ENCODE measurements at regions not wholly inside any gene's neighbourhood (a gene's known extent, or its start where the extent isn't known, plus 50 kb on each side); places are given as distances from the start of the nearest gene placed in this dataset.

DNA sequence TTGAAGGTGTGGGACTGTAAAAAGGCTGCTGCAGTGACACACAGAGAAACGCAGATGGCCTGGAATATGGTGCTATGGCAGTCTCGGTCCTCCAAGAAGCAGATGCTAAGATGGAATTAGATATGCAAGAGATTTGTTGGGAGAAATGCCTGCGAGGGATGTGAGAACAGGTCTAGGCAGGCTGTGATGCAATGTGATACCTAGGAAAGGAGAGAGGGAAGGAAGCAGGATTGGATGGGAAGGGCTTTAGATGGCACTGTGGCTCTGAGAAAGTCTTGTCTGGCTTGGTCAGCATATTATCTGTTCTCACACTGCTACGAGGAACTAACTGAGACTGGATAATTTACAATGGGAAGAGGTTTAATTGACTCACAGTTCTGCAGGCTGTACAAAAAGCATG is 374.4 kb downstream of the BCAT1 start:
- Histone ChIP-seq H3K4me1 (ENCODE audit: insufficient read depth, low read length, severe bottlenecking) (no peaks in the 10 kb centered on the region), H3K36me3 (ENCODE audit: insufficient read depth, low read length) (no peaks in the 10 kb centered on the region), H4K20me1 (ENCODE audit: insufficient read depth, low read length) (no peaks in the 10 kb centered on the region), H3K9me2 (ENCODE audit: low read depth, low read length) (no peaks in the 10 kb centered on the region), H3K4me2 (ENCODE audit: low read length) (no peak overlapping the region), H3K27me3 (ENCODE audit: insufficient read depth, low read length) (no peaks in the 10 kb centered on the region), H3K9me3 (ENCODE audit: low read length) (no peaks in the 10 kb centered on the region), H3K79me2 (ENCODE audit: insufficient read depth, low read length) (no peaks in the 10 kb centered on the region), H3K27ac (ENCODE audit: low read depth, low read length, poor library complexity, severe bottlenecking) (no peak overlapping the region), H3K4me3 (ENCODE audit: low read depth, low read length, poor library complexity, severe bottlenecking) (no peak overlapping the region), H2AFZ (ENCODE audit: low read length) (no peak overlapping the region), H3K9ac (ENCODE audit: low read length) (no peak overlapping the region), H3F3A (ENCODE audit: insufficient read depth, low read length) (no peaks in the 10 kb centered on the region)
- TF ChIP-seq, protein P1, sequence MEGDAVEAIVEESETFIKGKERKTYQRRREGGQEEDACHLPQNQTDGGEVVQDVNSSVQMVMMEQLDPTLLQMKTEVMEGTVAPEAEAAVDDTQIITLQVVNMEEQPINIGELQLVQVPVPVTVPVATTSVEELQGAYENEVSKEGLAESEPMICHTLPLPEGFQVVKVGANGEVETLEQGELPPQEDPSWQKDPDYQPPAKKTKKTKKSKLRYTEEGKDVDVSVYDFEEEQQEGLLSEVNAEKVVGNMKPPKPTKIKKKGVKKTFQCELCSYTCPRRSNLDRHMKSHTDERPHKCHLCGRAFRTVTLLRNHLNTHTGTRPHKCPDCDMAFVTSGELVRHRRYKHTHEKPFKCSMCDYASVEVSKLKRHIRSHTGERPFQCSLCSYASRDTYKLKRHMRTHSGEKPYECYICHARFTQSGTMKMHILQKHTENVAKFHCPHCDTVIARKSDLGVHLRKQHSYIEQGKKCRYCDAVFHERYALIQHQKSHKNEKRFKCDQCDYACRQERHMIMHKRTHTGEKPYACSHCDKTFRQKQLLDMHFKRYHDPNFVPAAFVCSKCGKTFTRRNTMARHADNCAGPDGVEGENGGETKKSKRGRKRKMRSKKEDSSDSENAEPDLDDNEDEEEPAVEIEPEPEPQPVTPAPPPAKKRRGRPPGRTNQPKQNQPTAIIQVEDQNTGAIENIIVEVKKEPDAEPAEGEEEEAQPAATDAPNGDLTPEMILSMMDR (IDR thresholded peaks at IDR 0.05; ENCODE audit: low read length), result no peak
- TF ChIP-seq EZH2 (IDR thresholded peaks at IDR 0.05; ENCODE audit: borderline replicate concordance, low read length), result no peak

DNA sequence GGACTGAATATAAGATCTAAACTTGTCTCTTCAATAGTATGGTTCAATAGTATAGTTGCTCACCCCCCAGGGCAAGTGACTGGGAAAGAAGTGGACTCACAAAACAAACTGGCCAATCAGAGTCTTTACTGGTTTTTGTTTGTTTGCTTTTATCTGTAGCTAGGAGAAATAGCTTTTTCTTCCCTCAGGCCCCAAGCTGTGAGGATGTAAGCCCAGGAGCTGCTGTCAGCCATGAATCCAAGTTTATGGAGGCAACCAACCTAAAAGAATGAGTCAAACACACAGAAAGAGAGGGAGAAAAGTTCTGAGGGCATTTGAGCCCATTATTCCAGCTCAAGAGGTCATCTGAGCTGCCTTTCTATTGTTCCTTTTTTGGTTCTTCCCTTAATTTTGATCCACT is 375.3 kb downstream of the BCAT1 start:
- Histone ChIP-seq H3K27ac (ENCODE audit: low read depth, low read length, poor library complexity, severe bottlenecking) (no peak overlapping the region), H4K20me1 (ENCODE audit: insufficient read depth, low read length) (no peaks in the 10 kb centered on the region)

DNA sequence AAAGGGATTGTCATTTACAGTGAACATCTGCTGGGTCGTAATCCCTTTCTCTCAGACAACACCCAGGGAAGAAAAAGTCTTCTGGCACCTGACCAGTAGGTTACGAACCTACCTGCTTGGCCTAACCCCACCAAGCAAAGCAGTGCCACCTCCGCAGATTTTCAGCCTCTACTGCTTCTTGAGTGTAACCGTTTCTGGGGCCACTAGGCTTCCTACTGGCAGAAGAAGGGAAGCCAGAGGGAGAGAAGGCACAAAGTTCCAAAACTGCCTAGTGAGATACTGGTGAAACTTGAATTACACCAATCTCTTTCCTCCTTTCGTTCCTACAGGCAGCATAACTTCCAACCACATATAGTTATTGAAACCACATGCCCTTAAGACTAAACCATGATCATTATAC is 383.6 kb downstream of the BCAT1 start:
- 0 out of 2 replicates have a peak, but pooled peaks cover 3% of the 10 kb centered on the region for H3K27me3 ChIP-seq (ENCODE audit: insufficient read depth, low read length)

More for the DNA sequence above, 375.3 kb downstream of the BCAT1 start:
- no peaks in the 10 kb centered on the region for H3K36me3 ChIP-seq (ENCODE audit: insufficient read depth, low read length)
- H3K4me1 ChIP-seq (ENCODE audit: insufficient read depth, low read length, severe bottlenecking), result no peaks in the 10 kb centered on the region
- no peaks in the 10 kb centered on the region for H3K79me2 ChIP-seq (ENCODE audit: insufficient read depth, low read length)
- H3K27me3 ChIP-seq (ENCODE audit: insufficient read depth, low read length), result 0 out of 2 replicates have a peak, but pooled peaks cover 2% of the 10 kb centered on the region
- TF ChIP-seq, protein P1 (IDR thresholded peaks at IDR 0.05; ENCODE audit: low read length), result no peak
- no peak for TF ChIP-seq EZH2 (IDR thresholded peaks at IDR 0.05; ENCODE audit: borderline replicate concordance, low read length)
- H3K9me2 ChIP-seq (ENCODE audit: low read depth, low read length), result no peaks in the 10 kb centered on the region
- H3K4me3 ChIP-seq (ENCODE audit: low read depth, low read length, poor library complexity, severe bottlenecking), result no peak overlapping the region
- H2AFZ ChIP-seq (ENCODE audit: low read length), result no peak overlapping the region
- H3K9ac ChIP-seq (ENCODE audit: low read length), result no peak overlapping the region
- H3K4me2 ChIP-seq (ENCODE audit: low read length), result no peak overlapping the region
- no peaks in the 10 kb centered on the region for H3K9me3 ChIP-seq (ENCODE audit: low read length)
- no peaks in the 10 kb centered on the region for H3F3A ChIP-seq (ENCODE audit: insufficient read depth, low read length)

More for the DNA sequence above, 383.6 kb downstream of the BCAT1 start:
- no peak overlapping the region for H3K9ac ChIP-seq (ENCODE audit: low read length)
- H3K9me2 ChIP-seq (ENCODE audit: low read depth, low read length), result no peaks in the 10 kb centered on the region
- H2AFZ ChIP-seq (ENCODE audit: low read length), result no peak overlapping the region
- no peaks in the 10 kb centered on the region for H3K4me1 ChIP-seq (ENCODE audit: insufficient read depth, low read length, severe bottlenecking)
- no peak overlapping the region for H3K4me3 ChIP-seq (ENCODE audit: low read depth, low read length, poor library complexity, severe bottlenecking)
- H3K36me3 ChIP-seq (ENCODE audit: insufficient read depth, low read length), result no peaks in the 10 kb centered on the region
- H3K79me2 ChIP-seq (ENCODE audit: insufficient read depth, low read length), result no peaks in the 10 kb centered on the region
- no peaks in the 10 kb centered on the region for H4K20me1 ChIP-seq (ENCODE audit: insufficient read depth, low read length)
- no peaks in the 10 kb centered on the region for H3K9me3 ChIP-seq (ENCODE audit: low read length)
- TF ChIP-seq, protein P1 (IDR thresholded peaks at IDR 0.05; ENCODE audit: low read length), result no peak
- TF ChIP-seq EZH2 (IDR thresholded peaks at IDR 0.05; ENCODE audit: borderline replicate concordance, low read length), result no peak
- no peak overlapping the region for H3K27ac ChIP-seq (ENCODE audit: low read depth, low read length, poor library complexity, severe bottlenecking)
- no peaks in the 10 kb centered on the region for H3F3A ChIP-seq (ENCODE audit: insufficient read depth, low read length)
- no peak overlapping the region for H3K4me2 ChIP-seq (ENCODE audit: low read length)
